Activated CD4-positive, CD25-positive, alpha-beta regulatory T cell treated with anti-CD3 and anti-CD28 coated beads, Interleukin-2, amount 50 U/mL, for 24 hours (primary cell): ENCODE measurements at regions not wholly inside any gene's neighbourhood (a gene's known extent, or its start where the extent isn't known, plus 50 kb on each side); places are given as distances from the start of the nearest gene placed in this dataset.
"Not testable (repeated sequence)": the region's sequence is repeated elsewhere in the genome, so short reads cannot be mapped to it uniquely, and the experiment has no call there.

Experiments
- ATAC-seq, 2 donors: fragments of 150-1000 bp; cut with Tn5 transposase; one replicate each; pipeline ENCODE4 v1.10.0; 2021; ENCODE audit warnings: mild to moderate bottlenecking in 1 of 2, moderate library complexity in 1 of 2

- ATAC-seq = not testable (repeated sequence)
Measured at GRCh38 chr1:234785471-234785919, 175.5 kb upstream of the IRF2BP2 start.

GRCh38 chr1:234784108-234784507 is 174.1 kb upstream of the IRF2BP2 start:
- ATAC-seq = not testable (repeated sequence)

- no peak for ATAC-seq
Measured at GRCh38 chr1:234782791-234783190, 172.8 kb upstream of the IRF2BP2 start.

DNA sequence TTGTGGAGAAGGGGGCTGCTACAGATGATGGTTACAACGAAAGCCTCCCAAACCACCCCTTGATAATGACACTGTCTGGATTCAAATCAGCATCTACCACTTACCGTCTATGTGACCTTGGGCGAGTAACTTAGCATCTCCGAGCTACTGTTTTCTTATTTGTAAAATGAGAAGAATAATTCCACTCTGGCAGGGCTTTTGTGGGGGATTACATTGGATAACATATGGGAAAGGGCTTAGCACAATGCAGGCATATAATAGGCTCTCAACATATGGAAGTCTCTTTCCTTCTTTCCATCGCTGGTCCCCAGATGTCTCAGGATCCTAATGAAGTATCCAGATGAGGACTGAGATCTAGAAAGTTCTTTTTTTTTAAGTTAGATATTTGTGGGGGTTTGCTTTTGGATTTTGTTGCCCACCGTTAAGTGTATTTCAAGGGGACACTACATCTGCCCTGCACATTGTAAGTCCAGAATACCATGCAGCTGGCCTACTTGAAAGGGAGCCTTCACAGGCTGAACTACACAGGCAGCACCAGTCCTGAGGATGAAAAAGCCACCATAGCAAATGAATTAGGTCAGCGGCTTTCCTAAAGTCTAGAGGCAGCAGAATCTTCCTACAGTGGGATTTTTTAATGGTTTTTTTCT is 172.2 kb upstream of the IRF2BP2 start:
- no peak for ATAC-seq

DNA sequence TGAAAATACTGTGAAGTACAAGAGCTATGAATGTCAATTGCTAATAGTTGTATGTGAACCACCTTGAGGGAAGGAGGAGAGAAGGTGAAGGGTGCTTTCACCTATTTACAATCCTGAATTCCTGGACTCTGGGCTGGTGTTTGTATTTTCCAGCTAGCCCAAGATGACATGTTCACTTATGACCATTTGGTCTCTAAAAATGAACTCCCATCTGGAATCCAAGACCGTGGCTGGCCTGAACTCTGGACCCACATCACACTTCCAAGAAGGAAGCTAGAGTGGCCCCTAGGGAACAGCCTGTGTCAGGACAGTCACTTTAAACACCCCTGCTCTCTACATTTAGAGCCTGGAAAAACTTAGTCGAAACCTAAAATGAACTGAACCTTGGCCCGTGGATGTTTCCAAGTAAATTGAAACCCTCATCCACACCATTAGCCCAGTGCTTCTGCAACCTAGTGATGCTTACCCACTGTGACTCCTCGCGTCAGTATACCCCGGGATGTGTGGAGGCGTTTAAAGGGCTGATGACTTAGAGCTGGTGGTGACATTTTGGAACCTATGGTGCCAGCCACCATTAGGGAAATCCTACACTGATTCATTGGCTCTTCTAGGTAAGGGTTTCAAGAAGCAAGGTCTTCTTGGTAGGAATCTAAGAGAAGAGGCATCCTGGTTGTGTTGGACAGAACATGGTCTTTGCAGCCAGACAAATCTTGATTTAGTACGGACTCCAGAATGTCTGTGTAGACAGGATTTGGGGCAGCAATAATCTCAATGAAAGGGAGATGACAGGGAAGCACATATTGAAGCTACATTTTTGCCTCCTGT is 171.5 kb upstream of the IRF2BP2 start:
- ATAC-seq = peak; percentile 51 to 56

DNA sequence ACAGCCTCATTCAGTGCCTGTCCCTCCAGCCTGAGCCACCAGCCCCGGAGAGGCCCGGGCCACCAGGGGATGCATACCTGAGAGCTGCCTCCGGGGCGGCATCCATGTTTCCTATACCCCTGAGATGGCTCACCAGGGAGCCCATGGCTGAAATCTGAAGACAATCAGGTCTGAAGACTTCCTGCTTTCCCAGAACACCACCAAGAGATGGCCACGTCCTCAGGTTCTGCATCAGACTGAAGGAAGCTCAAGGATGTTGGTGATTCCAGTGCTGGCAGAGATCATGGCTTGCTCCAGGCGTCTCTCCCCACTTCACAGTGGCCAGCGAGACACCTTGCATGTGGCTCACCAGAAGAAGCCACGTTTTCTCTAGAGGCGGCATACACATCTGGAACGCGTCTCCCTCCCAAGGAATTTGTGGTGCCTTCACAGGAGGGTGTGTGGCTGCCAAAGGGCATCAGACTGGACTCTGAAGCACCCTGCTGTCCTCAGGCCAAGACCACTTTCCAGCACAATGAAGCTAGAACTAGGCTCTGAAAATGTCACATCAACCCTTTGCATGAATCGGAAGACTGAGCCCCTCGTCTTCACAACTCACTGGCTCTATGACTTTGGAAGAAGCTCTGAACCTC is 170.7 kb upstream of the IRF2BP2 start:
- ATAC-seq = no peak

GRCh38 chr1:234780112-234780511 is 170.1 kb upstream of the IRF2BP2 start:
- ATAC-seq = no peak

- not testable (repeated sequence) for ATAC-seq
Measured at GRCh38 chr1:234779600-234779999, 169.6 kb upstream of the IRF2BP2 start.

DNA sequence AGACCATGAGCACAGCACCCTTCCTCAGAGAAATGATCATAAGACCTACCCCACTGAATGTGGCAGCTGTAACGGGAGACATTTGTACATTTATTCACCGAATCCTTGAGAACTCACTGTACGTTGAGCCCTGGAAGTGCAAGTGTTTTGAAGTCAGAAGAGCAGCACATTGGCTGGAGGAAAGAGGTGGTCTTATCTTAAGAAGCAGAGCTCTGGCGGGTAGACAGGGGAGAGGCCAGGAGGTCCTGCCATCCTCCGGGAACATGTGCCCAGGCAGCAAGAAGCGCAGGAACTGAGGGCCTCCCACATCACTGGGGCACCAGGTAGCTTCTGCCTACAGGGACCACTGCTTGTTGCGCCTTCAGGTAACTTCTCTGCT is 169.2 kb upstream of the IRF2BP2 start:
- ATAC-seq = no peak

GRCh38 chr1:234778221-234779159 is 168.5 kb upstream of the IRF2BP2 start:
- ATAC-seq = no peak

DNA sequence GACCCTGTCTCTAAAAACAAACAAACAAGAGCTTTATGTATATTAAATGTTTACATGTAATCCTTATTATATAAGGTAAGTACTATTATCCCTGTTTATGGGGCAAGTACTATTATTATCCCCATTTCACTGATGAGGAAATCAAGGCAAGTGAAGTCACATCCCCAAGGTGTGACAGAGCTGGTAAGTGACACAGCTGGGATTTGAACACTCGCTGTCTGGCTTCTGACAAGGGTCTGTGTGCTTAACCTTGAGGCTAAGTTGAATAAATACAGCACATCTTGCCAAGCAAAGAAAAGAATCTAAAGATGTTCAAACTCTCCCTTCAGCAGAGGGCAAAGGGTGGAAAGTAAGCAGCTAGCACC is 167.9 kb upstream of the IRF2BP2 start:
- ATAC-seq = no peak

- ATAC-seq = no peak
Measured at GRCh38 chr1:234776876-234777855, 167.2 kb upstream of the IRF2BP2 start.

- no peak for ATAC-seq
Measured at GRCh38 chr1:234776256-234776875, 166.4 kb upstream of the IRF2BP2 start.

- peak; percentile 65 to 75 for ATAC-seq
Measured at GRCh38 chr1:234775477-234776246, 165.7 kb upstream of the IRF2BP2 start.

- ATAC-seq = no peak
Measured at GRCh38 chr1:234774971-234775370, 165.0 kb upstream of the IRF2BP2 start.

GRCh38 chr1:234773936-234774677 is 164.1 kb upstream of the IRF2BP2 start:
- no peak for ATAC-seq

DNA sequence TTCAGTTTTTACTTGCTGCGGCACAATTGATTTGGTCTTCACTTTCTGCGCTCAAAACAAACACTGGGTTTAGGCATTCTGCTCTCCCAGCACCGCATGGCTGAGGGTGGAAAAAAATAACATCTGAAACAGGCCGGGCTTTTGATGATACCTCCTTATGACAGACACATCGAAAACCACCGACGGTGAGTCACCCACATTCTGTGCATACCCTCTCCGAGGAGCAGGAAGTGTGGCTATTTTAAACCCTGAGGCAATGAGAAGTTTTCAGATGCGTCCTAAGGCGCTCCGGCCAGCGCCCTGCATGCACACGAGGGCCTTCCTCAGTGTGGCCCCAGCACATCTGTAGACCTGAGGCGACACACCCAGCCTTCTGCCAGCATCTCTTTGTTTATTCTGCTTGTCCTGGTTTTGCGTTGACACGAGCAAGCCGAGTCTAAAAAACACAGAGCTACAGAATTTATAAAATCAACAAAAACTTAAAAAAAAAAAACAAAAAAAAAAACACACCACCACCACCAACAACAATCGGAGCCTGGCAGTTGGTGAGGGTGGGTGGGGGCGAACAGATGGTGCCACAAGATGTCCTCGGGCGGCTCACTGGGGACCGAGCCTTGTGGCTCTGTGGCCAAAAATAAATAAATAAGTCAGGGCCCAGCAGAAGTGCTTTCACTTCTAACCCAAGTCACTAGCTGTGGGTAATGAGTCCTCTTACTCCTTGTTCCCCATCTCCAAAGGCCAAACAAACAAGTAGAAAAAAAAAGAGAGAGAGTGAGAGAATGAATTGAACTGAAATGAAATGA is 162.6 kb upstream of the IRF2BP2 start:
- peak; percentile 84 to 85 for ATAC-seq

- ATAC-seq = no peak
Measured at GRCh38 chr1:234771642-234772344, 161.8 kb upstream of the IRF2BP2 start.
